SJSA1 (cell line): ENCODE measurements at regions not wholly inside any gene's neighbourhood (a gene's known extent, or its start where the extent isn't known, plus 50 kb on each side); places are given as distances from the start of the nearest gene placed in this dataset.
"Not testable (repeated sequence)": the region's sequence is repeated elsewhere in the genome, so short reads cannot be mapped to it uniquely, and the experiment has no call there.

ENCODE experiments used
- DNase-seq, 2 experiments: peaks; one replicate each; pipeline ENCODE4 v3.0.0-alpha.2; 2015 to 2020; ENCODE audit warnings: low spot score in 2 of 2, low read depth in 1 of 2
- H3K27ac ChIP-seq: fragments of 250-450 bp; sonication (Bioruptor Pico); 2 replicates; pipeline ENCODE4 v1.5.1; 2020; ENCODE audit warnings: mild to moderate bottlenecking, moderate library complexity
- H3K27me3 ChIP-seq: fragments of 250-450 bp; sonication (Bioruptor Pico); replicated peaks from 2 replicates; pipeline ENCODE4 v1.5.1; 2020; ENCODE audit warnings: mild to moderate bottlenecking, moderate library complexity
- H3K36me3 ChIP-seq: fragments of 250-450 bp; sonication (Bioruptor Pico); 2 replicates; pipeline ENCODE4 v1.5.1; 2020; ENCODE audit warnings: mild to moderate bottlenecking
- H3K4me1 ChIP-seq: fragments of 250-450 bp; sonication (Bioruptor Pico); replicated peaks from 2 replicates; pipeline ENCODE4 v1.6.1; 2021; ENCODE audit warnings: mild to moderate bottlenecking
- H3K4me3 ChIP-seq: fragments of 250-450 bp; sonication (Bioruptor Pico); 2 replicates; pipeline ENCODE4 v1.5.1; 2020; ENCODE audit warnings: mild to moderate bottlenecking
- H3K9me3 ChIP-seq: fragments of 250-450 bp; sonication (Bioruptor Pico); replicated peaks from 2 replicates; pipeline ENCODE4 v1.5.1; 2020; ENCODE audit warnings: mild to moderate bottlenecking

GRCh38 chr1:101463195-101463594 lies 226.4 kb downstream of the S1PR1 start:
- no peaks in the 10 kb centered on the region for H3K4me1 ChIP-seq
- no peak overlapping the region for H3K27ac ChIP-seq
- no peak overlapping the region for H3K4me3 ChIP-seq
- no peaks in the 10 kb centered on the region for H3K27me3 ChIP-seq
- DNase-seq: no peak
- no peaks in the 10 kb centered on the region for H3K9me3 ChIP-seq
- H3K36me3 ChIP-seq: no peaks in the 10 kb centered on the region

DNA sequence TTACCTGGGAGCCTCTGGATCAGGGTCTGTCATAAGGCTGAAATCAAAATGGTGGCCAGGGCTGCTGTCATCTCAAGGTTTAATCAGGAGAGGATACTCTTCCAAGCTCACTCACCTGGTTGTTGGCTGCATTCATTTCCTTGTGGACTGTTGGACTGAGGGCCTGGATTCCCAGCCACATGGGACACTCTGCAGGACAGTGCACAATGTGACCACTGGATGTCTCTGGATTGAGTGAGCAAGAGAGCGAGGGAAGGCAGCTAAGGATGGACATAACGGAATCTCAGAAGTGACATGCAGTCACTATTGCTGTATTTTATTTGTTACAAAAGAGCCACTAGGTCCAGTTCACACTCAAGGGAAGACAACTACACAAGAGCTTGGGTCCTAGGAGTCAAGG lies 229.1 kb downstream of the S1PR1 start:
- DNase-seq: no peak

GRCh38 chr1:101474039-101474665 lies 237.3 kb downstream of the S1PR1 start:
- Histone ChIP-seq H3K27ac (no peak overlapping the region), H3K4me3 (no peak overlapping the region), H3K9me3 (no peaks in the 10 kb centered on the region), H3K4me1 (no peaks in the 10 kb centered on the region), H3K27me3 (no peaks in the 10 kb centered on the region), H3K36me3 (no peaks in the 10 kb centered on the region)
- no peak for DNase-seq

More for the DNA sequence above, 229.1 kb downstream of the S1PR1 start:
- H3K36me3 ChIP-seq: no peaks in the 10 kb centered on the region
- no peaks in the 10 kb centered on the region for H3K27me3 ChIP-seq
- no peaks in the 10 kb centered on the region for H3K4me1 ChIP-seq
- no peak overlapping the region for H3K27ac ChIP-seq
- no peak overlapping the region for H3K4me3 ChIP-seq
- H3K9me3 ChIP-seq: no peaks in the 10 kb centered on the region

DNA sequence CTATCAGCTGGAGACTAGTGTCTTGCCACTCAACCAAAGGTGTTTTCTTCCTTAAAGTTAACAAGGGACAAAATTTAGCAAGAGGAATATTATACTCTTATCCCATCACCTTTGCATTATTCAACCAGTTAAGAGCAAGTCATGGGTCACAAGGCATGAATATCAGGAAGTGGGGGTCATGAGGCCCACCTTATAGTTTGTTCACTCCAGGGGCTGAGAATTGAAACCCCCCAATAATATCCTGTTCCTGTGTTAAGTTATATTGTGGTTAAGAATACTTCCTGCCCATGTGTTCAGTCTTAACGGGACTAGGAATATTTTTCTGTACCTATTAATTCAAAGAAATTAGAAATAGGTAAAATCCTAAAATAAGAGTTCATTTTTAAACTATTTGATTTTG lies 239.7 kb downstream of the S1PR1 start:
- H3K36me3 ChIP-seq: no peaks in the 10 kb centered on the region
- H3K27ac ChIP-seq: no peak overlapping the region
- DNase-seq: no peak
- H3K4me3 ChIP-seq: no peak overlapping the region
- H3K27me3 ChIP-seq: no peaks in the 10 kb centered on the region
- H3K9me3 ChIP-seq: no peaks in the 10 kb centered on the region
- no peaks in the 10 kb centered on the region for H3K4me1 ChIP-seq

DNA sequence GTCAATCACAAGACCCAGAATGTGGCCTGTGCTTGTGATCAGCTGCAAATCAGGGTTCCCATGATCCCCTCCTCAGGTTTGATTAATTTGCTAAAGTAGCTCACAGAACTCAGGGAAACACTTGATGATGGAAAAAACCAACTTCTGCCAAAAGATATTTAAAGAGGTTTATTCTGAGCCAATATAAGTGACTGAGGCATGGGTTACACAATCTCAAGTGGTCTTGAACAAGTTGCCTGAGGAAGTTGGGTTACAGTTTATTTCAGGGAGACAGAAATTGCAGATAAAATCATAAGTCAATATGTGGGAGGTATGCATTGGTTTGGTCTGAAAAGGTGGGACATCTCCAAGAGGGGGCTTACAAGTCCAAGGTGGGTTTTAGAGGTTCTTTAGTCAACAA lies 243.1 kb downstream of the S1PR1 start:
- no peak for DNase-seq
- H3K27me3 ChIP-seq: no peaks in the 10 kb centered on the region
- H3K4me3 ChIP-seq: no peak overlapping the region
- no peaks in the 10 kb centered on the region for H3K9me3 ChIP-seq
- H3K27ac ChIP-seq: no peak overlapping the region
- no peaks in the 10 kb centered on the region for H3K4me1 ChIP-seq
- no peaks in the 10 kb centered on the region for H3K36me3 ChIP-seq

DNA sequence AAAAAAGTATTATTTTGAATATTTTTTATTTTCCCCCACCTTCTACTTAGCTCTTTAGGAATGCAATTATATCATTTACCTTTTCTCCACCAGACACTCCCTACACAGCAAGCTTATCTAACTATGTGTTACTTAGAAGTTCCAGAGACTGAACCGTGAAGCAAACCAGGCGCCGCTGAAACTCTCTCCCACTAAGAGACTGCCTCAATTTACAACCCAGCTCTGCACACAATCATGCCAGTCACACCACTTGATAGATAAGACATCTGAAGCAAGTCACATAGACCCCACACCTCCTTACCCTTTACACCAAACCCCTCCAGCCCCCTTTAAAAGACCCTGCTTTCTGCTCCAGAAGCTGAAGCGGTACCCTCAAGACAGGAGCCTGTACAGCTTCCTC lies 245.5 kb downstream of the S1PR1 start:
- Histone ChIP-seq H3K36me3 (no peaks in the 10 kb centered on the region), H3K27me3 (no peaks in the 10 kb centered on the region), H3K27ac (no peak overlapping the region), H3K9me3 (no peaks in the 10 kb centered on the region; the same call in 1 of the 2 replicates), H3K4me1 (no peaks in the 10 kb centered on the region), H3K4me3 (no peak overlapping the region)
- no peak for DNase-seq

GRCh38 chr1:101483982-101484688 lies 247.3 kb downstream of the S1PR1 start:
- Histone ChIP-seq H3K4me1 (no peaks in the 10 kb centered on the region), H3K27ac (no peak overlapping the region)
- no peak for DNase-seq

DNA sequence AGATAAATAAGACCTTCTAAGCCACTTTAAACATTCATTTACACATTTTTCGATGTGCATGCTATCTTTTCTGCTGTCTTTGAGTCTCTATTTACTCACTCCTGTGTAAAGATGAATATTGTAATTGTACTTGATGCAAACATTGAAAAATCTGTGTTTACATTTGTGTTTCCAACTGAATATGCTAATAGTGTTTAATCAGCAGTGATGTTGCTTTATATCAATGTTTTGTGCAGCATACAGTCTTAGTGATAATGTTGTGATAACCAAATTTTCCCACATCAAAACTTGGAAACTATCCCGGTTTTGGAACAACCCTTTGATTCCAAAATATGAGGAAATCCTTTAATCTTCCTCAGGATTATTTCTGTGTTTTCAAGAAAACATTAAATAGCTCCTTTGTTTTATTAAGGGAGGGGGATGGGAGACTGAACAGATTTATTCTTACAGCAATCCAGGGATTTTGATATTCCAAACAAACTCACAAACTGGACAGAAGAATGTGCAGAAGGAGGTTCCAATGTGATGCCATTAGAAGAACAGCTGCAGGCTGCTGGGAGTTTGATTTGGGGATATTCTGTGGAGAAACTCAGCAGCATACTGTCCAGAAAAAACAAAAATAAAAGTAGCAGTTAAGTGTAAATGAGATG lies 248.0 kb downstream of the S1PR1 start:
- no peaks in the 10 kb centered on the region for H3K36me3 ChIP-seq
- no peak overlapping the region for H3K27ac ChIP-seq
- H3K4me1 ChIP-seq: no peaks in the 10 kb centered on the region
- H3K9me3 ChIP-seq: no peaks in the 10 kb centered on the region; the same call in 1 of the 2 replicates
- no peak overlapping the region for H3K4me3 ChIP-seq
- H3K27me3 ChIP-seq: no peaks in the 10 kb centered on the region
- DNase-seq: no peak

More at GRCh38 chr1:101483982-101484688, 247.3 kb downstream of the S1PR1 start:
- Histone ChIP-seq H3K9me3 (no peaks in the 10 kb centered on the region; the same call in 1 of the 2 replicates), H3K27me3 (no peaks in the 10 kb centered on the region), H3K36me3 (no peaks in the 10 kb centered on the region), H3K4me3 (no peak overlapping the region)

DNA sequence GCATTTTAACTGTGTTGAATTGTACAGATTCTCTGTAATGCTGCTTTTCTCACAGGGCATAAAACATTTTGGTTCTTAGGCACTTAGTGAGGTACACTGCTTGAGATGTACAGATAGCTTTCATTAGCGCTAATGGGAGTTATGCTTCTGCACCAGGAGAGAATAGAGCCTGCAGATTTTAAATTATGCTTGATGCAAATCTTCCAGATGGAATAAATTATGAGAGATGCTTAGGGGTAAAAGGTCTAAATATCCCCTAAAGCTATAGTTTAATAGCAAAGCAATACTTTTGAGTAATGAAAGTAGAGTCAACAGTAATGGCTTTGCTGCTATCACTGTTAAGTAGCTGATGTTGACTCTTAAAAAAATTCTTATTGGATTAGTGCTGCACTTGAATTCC lies 248.9 kb downstream of the S1PR1 start:
- Histone ChIP-seq H3K9me3 (no peaks in the 10 kb centered on the region; the same call in 1 of the 2 replicates), H3K4me1 (no peaks in the 10 kb centered on the region), H3K36me3 (no peaks in the 10 kb centered on the region), H3K27ac (no peak overlapping the region), H3K4me3 (no peak overlapping the region), H3K27me3 (no peaks in the 10 kb centered on the region)
- DNase-seq: no peak

DNA sequence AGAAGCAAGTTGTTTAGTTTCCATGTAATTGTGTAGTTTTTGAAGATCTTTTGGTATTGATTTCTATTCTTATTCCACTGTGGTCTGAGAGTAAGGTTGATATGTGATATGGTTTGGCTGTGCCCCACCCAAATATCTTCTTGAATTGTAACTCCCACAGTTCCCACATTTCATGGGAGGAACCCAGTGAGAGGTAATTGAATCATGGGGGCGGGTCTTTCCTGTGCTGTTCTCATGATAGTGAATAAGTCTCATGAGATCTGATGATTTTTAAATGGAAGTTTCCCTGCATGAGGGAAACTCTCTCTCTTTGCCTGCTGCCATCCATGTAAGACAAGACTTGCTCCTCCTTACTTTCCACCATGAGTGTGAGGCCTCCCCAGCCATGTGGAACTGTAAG lies 255.3 kb downstream of the S1PR1 start:
- not testable (repeated sequence) for H3K4me3 ChIP-seq, H3K27ac ChIP-seq, H3K4me1 ChIP-seq, H3K27me3 ChIP-seq, DNase-seq, H3K36me3 ChIP-seq, H3K9me3 ChIP-seq

GRCh38 chr1:101493920-101494319 lies 257.1 kb downstream of the S1PR1 start:
- H3K27ac ChIP-seq, H3K27me3 ChIP-seq, H3K4me3 ChIP-seq, DNase-seq, H3K4me1 ChIP-seq, H3K36me3 ChIP-seq, H3K9me3 ChIP-seq: not testable (repeated sequence)

- no peaks in the 10 kb centered on the region; the same call in 1 of the 2 replicates for H3K27me3 ChIP-seq
- H3K27ac ChIP-seq: no peak overlapping the region
- H3K4me1 ChIP-seq: no peaks in the 10 kb centered on the region
- no peaks in the 10 kb centered on the region for H3K9me3 ChIP-seq
- no peaks in the 10 kb centered on the region for H3K36me3 ChIP-seq
- no peak overlapping the region for H3K4me3 ChIP-seq
- DNase-seq: no peak
These were observed 259.3 kb downstream of the S1PR1 start for GRCh38 chr1:101496109-101496508.

DNA sequence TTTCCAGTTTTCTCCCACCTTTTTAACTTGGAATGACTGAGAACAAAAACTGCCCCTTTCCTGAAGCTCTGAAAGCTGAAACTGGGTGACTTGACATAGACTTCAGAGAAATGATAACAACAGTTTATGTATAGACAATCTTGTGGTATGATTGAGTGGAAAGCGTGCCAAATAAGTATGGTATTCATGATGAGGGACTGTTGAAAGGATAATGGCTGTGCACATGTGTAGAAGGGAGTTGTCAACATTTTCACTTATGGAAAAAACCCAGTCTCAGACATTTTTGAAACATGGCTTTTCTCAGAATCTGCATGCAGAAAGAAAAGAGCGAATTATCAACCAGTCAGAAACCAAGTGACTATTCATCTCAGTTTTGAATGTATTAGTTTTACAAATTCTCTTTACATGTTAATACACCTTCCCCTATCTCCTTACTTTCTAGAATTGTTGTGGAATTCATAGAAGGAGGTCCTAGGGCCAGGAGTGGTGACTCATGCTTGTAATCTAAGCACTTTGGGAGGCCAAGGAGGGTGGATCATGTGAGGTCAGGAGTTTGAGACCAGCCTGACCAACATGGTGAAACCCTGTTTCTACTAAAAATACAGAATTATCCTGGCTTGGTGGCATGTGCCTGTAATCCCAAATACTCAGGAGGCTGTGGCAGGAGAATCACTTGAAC lies 261.2 kb downstream of the S1PR1 start:
- DNase-seq: no peak
- Histone ChIP-seq H3K27ac (no peak overlapping the region), H3K4me3 (no peak overlapping the region), H3K9me3 (no peaks in the 10 kb centered on the region), H3K36me3 (no peaks in the 10 kb centered on the region), H3K4me1 (no peaks in the 10 kb centered on the region), H3K27me3 (no peaks in the 10 kb centered on the region; the same call in 1 of the 2 replicates)

DNA sequence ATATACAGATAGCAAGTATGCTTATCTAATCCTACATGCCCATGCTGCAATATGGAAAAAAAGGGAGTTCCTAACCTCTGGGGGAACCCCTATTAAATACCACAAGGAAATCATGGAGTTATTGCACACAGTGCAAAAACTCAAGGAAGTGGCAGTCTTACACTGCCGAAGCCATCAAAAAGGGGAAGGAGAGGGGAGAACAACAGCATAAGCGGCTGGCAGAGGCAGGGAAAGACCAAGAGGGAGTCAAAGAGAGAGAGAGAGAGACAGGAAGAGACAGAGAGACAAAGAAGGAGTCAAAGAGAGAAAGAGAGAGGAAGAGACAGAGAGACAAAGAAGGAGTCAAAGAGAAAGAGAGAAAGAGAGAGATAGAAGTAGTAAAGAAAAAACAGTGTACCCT lies 267.3 kb downstream of the S1PR1 start:
- not testable (repeated sequence) for H3K36me3 ChIP-seq, H3K4me3 ChIP-seq, H3K27ac ChIP-seq, H3K9me3 ChIP-seq, H3K27me3 ChIP-seq, DNase-seq, H3K4me1 ChIP-seq
